ENCODE measurements at regions not wholly inside any gene's neighbourhood (a gene's known extent, or its start where the extent isn't known, plus 50 kb on each side); places are given as distances from the start of the nearest gene placed in this dataset.

DNA sequence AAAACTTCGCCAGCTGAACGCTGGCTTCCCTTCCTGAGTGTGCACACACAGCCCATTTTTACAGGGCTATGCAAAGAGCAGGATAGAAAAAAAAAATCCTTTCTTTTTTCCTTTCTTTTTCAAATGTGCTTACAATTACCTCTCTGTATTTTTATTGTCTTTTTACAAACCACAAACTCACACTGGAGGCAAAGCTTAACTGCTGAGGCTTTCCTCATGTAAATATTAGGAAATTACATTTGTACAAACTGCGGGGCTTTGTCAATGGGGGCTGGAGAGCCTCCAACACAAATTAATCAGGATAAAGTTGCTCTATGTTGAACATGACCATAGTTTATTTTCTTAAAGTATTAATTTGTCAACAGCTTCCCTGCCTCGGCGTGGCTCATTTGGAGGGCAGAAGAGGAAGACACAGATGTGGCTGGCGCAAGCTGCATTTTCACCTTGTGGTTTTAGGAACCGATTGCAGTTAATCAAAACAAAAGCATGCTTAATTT, 411.7 kb upstream of the MKI67 start:
- TF ChIP-seq, protein P1, sequence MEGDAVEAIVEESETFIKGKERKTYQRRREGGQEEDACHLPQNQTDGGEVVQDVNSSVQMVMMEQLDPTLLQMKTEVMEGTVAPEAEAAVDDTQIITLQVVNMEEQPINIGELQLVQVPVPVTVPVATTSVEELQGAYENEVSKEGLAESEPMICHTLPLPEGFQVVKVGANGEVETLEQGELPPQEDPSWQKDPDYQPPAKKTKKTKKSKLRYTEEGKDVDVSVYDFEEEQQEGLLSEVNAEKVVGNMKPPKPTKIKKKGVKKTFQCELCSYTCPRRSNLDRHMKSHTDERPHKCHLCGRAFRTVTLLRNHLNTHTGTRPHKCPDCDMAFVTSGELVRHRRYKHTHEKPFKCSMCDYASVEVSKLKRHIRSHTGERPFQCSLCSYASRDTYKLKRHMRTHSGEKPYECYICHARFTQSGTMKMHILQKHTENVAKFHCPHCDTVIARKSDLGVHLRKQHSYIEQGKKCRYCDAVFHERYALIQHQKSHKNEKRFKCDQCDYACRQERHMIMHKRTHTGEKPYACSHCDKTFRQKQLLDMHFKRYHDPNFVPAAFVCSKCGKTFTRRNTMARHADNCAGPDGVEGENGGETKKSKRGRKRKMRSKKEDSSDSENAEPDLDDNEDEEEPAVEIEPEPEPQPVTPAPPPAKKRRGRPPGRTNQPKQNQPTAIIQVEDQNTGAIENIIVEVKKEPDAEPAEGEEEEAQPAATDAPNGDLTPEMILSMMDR (IDR thresholded peaks at IDR 0.05) = no peak
- TF ChIP-seq POLR2A (IDR thresholded peaks at IDR 0.05) = no peak
